ENCODE measurements at regions not wholly inside any gene's neighbourhood (a gene's known extent, or its start where the extent isn't known, plus 50 kb on each side); places are given as distances from the start of the nearest gene placed in this dataset.

DNA sequence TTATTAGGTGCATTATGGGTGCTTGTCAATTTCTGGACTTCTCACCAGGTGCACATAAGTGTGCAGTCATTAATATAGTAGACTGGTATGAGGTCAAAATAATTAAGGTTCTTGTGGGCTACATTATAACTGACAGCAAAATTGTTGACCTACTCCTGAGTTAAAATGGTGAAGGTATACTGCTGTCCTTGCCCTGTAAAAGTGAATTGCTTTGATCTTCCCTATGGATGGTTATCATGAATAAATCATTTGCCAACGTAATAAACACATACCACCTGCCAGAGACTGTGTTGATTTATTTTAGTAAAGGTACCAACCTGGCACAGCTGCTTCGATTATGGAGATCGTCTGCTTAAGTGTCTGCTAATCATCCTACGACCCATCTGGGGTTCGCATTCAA, 201.6 kb upstream of the KCNK2 start:
- TF ChIP-seq, protein P1, sequence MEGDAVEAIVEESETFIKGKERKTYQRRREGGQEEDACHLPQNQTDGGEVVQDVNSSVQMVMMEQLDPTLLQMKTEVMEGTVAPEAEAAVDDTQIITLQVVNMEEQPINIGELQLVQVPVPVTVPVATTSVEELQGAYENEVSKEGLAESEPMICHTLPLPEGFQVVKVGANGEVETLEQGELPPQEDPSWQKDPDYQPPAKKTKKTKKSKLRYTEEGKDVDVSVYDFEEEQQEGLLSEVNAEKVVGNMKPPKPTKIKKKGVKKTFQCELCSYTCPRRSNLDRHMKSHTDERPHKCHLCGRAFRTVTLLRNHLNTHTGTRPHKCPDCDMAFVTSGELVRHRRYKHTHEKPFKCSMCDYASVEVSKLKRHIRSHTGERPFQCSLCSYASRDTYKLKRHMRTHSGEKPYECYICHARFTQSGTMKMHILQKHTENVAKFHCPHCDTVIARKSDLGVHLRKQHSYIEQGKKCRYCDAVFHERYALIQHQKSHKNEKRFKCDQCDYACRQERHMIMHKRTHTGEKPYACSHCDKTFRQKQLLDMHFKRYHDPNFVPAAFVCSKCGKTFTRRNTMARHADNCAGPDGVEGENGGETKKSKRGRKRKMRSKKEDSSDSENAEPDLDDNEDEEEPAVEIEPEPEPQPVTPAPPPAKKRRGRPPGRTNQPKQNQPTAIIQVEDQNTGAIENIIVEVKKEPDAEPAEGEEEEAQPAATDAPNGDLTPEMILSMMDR (conservative IDR thresholded peaks at IDR 0.05; ENCODE audit: low read depth, low read length), result no peak
- TF ChIP-seq EZH2 (IDR thresholded peaks at IDR 0.05; ENCODE audit: borderline replicate concordance, low read depth, low read length, poor library complexity, severe bottlenecking), result no peak
